ENCODE measurements at regions not wholly inside any gene's neighbourhood (a gene's known extent, or its start where the extent isn't known, plus 50 kb on each side); places are given as distances from the start of the nearest gene placed in this dataset.

- Mint-ChIP-seq H3K27me3 (ENCODE audit: low read depth in 3 of 3) (no peaks in the 10 kb centered on the region), H3K4me3 (no peak overlapping the region), H3K36me3 (no peaks in the 10 kb centered on the region), H3K27ac (no peak overlapping the region), H3K4me1 (no peaks in the 10 kb centered on the region), H3K9me3 (peaks cover 0 to 5% (median 2%) of the 10 kb centered on the region in 7 donors)
- Histone ChIP-seq H4K20me1 (ENCODE audit: insufficient read depth, low read length) (no peaks in the 10 kb centered on the region), H3K36me3 (replicated peaks in 1 of 2; ENCODE audit: control insufficient read depth in 1 of 2, insufficient read depth in 2 of 2, low read length in 2 of 2) (no peaks in the 10 kb centered on the region), H3K4me2 (replicated peaks; ENCODE audit: extremely low read depth, low read length, poor library complexity, severe bottlenecking) (no peak overlapping the region), H3K4me1 (ENCODE audit: control insufficient read depth in 1 of 2, insufficient read depth in 2 of 2, low read length in 2 of 2) (no peaks in the 10 kb centered on the region), H3K27ac (ENCODE audit: low read depth in 1 of 2, low read length in 2 of 2) (no peak overlapping the region), H3K4me3 (replicated peaks in 1 of 3; ENCODE audit: low read depth in 2 of 3, low read length in 3 of 3) (no peak overlapping the region), H2AFZ (ENCODE audit: insufficient read depth, low read depth, low read length, poor library complexity, severe bottlenecking) (no peak overlapping the region), H3K9me3 (replicated peaks in 1 of 2; ENCODE audit: control insufficient read depth in 1 of 2, insufficient read depth in 1 of 2, low read length in 2 of 2) (no peaks in the 10 kb centered on the region), H3K27me3 (ENCODE audit: control insufficient read depth in 2 of 2, insufficient read depth in 2 of 2, low read length in 2 of 2) (no peaks in the 10 kb centered on the region), H3K79me2 (ENCODE audit: insufficient read depth, low read length) (no peaks in the 10 kb centered on the region), H3K9ac (ENCODE audit: insufficient read depth, low read length, poor library complexity, severe bottlenecking) (no peak overlapping the region)
- TF ChIP-seq CTCF (IDR thresholded peaks at IDR 0.05) = no peak
- DNase-seq = no peak
- 83% methylated on average over 2 of the region's 4 CpGs for WGBS (ENCODE audit: insufficient coverage)
- intact Hi-C loops (cut with micrococcal nuclease) = no loop called here
These were observed 764.6 kb upstream of the PKDCC start for GRCh38 chr2:41283079-41283775.

- Histone ChIP-seq H3K79me2 (ENCODE audit: insufficient read depth, low read length) (no peaks in the 10 kb centered on the region), H4K20me1 (ENCODE audit: insufficient read depth, low read length) (no peaks in the 10 kb centered on the region), H3K36me3 (replicated peaks in 1 of 2; ENCODE audit: control insufficient read depth in 1 of 2, insufficient read depth in 2 of 2, low read length in 2 of 2) (no peaks in the 10 kb centered on the region), H3K9ac (ENCODE audit: insufficient read depth, low read length, poor library complexity, severe bottlenecking) (no peak overlapping the region), H3K9me3 (replicated peaks in 1 of 2; ENCODE audit: control insufficient read depth in 1 of 2, insufficient read depth in 1 of 2, low read length in 2 of 2) (peaks cover 12 to 14% of the 10 kb centered on the region in 2 donors), H3K4me2 (replicated peaks; ENCODE audit: extremely low read depth, low read length, poor library complexity, severe bottlenecking) (no peak overlapping the region), H3K4me3 (replicated peaks in 1 of 3; ENCODE audit: low read depth in 2 of 3, low read length in 3 of 3) (no peak overlapping the region), H3K27ac (ENCODE audit: low read depth in 1 of 2, low read length in 2 of 2) (no peak overlapping the region), H3K27me3 (ENCODE audit: control insufficient read depth in 2 of 2, insufficient read depth in 2 of 2, low read length in 2 of 2) (no peaks in the 10 kb centered on the region), H2AFZ (ENCODE audit: insufficient read depth, low read depth, low read length, poor library complexity, severe bottlenecking) (no peak overlapping the region), H3K4me1 (ENCODE audit: control insufficient read depth in 1 of 2, insufficient read depth in 2 of 2, low read length in 2 of 2) (no peaks in the 10 kb centered on the region)
- H3K27ac Mint-ChIP-seq = no peak overlapping the region
- H3K27me3 Mint-ChIP-seq (ENCODE audit: low read depth in 3 of 3) = no peaks in the 10 kb centered on the region
- intact Hi-C loops (cut with micrococcal nuclease) = no loop called here
- no peak for TF ChIP-seq CTCF (IDR thresholded peaks at IDR 0.05)
- no peaks in the 10 kb centered on the region for H3K4me1 Mint-ChIP-seq
- H3K36me3 Mint-ChIP-seq = no peaks in the 10 kb centered on the region
- WGBS (ENCODE audit: insufficient coverage) = no CpG with 5 or more reads among the region's 1 CpG
- H3K9me3 Mint-ChIP-seq = peaks cover 0 to 18% (median 13%) of the 10 kb centered on the region in 7 donors
- no peak overlapping the region for H3K4me3 Mint-ChIP-seq
- no peak for DNase-seq
These were observed 754.3 kb upstream of the PKDCC start for GRCh38 chr2:41293491-41293890.
